ENCODE measurements at regions not wholly inside any gene's neighbourhood (a gene's known extent, or its start where the extent isn't known, plus 50 kb on each side); places are given as distances from the start of the nearest gene placed in this dataset.

- Histone ChIP-seq H3K4me1 (ENCODE audit: insufficient read depth, low read length) (no peaks in the 10 kb centered on the region), H3K79me2 (ENCODE audit: insufficient read depth, low read length) (no peaks in the 10 kb centered on the region), H3K4me3 (ENCODE audit: low read depth in 1 of 2, low read length in 2 of 2) (no peak overlapping the region), H3K27ac (ENCODE audit: low read length) (no peak overlapping the region), H3K36me3 (ENCODE audit: insufficient read depth, low read length) (no peaks in the 10 kb centered on the region), H2AFZ (ENCODE audit: low read depth, low read length) (no peak overlapping the region), H3K27me3 (ENCODE audit: insufficient read depth, low read length, poor library complexity) (no peaks in the 10 kb centered on the region), H3K4me2 (ENCODE audit: insufficient read depth, low read length) (no peak overlapping the region), H3K9ac (ENCODE audit: low read depth, low read length) (no peak overlapping the region), H4K20me1 (ENCODE audit: insufficient read depth, low read length) (no peaks in the 10 kb centered on the region), H3K9me3 (ENCODE audit: insufficient read depth, low read length, severe bottlenecking) (no peaks in the 10 kb centered on the region)
- DNase-seq, result no peak
- ATAC-seq (ENCODE audit: insufficient read depth, low read depth), result no peak
- TF ChIP-seq EZH2 (IDR thresholded peaks at IDR 0.05; ENCODE audit: borderline replicate concordance, low read depth, low read length, severe bottlenecking), result no peak
- TF ChIP-seq, protein P1, sequence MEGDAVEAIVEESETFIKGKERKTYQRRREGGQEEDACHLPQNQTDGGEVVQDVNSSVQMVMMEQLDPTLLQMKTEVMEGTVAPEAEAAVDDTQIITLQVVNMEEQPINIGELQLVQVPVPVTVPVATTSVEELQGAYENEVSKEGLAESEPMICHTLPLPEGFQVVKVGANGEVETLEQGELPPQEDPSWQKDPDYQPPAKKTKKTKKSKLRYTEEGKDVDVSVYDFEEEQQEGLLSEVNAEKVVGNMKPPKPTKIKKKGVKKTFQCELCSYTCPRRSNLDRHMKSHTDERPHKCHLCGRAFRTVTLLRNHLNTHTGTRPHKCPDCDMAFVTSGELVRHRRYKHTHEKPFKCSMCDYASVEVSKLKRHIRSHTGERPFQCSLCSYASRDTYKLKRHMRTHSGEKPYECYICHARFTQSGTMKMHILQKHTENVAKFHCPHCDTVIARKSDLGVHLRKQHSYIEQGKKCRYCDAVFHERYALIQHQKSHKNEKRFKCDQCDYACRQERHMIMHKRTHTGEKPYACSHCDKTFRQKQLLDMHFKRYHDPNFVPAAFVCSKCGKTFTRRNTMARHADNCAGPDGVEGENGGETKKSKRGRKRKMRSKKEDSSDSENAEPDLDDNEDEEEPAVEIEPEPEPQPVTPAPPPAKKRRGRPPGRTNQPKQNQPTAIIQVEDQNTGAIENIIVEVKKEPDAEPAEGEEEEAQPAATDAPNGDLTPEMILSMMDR (IDR thresholded peaks at IDR 0.05; ENCODE audit: borderline replicate concordance, extremely low read depth, low read length, poor library complexity, severe bottlenecking), result no peak
Observed at GRCh38 chr3:168424059-168424734, 328.5 kb upstream of the GOLIM4 start.

- no peaks in the 10 kb centered on the region for H4K20me1 ChIP-seq (ENCODE audit: insufficient read depth, low read length)
- no peaks in the 10 kb centered on the region for H3K4me1 ChIP-seq (ENCODE audit: insufficient read depth, low read length)
- no peak for ATAC-seq (ENCODE audit: insufficient read depth, low read depth)
Observed at GRCh38 chr3:168422843-168423242, 327.1 kb upstream of the GOLIM4 start.

DNA sequence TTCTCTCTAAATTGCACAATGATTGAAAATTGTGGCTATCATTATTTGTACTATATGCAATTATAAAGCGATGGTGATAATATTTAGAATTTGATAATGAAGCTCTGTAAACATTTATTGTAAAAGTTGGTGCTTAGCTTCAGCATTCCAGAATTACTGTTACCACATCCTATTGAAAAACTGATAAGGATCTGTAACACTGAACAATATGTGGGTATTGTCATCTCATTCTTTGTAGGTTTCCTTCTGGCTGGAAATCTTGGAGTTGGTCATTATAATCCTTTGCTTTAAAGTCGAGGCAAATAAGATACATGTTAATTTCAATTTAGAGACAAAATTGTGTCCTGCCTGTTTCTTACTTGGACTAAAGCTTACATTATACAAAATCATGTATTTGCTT lies 323.4 kb upstream of the GOLIM4 start:
- H4K20me1 ChIP-seq (ENCODE audit: insufficient read depth, low read length), result no peaks in the 10 kb centered on the region
- H3K4me3 ChIP-seq (ENCODE audit: low read depth in 1 of 2, low read length in 2 of 2), result no peak overlapping the region
- no peak for ATAC-seq (ENCODE audit: insufficient read depth, low read depth)
- H3K9me3 ChIP-seq (ENCODE audit: insufficient read depth, low read length, severe bottlenecking), result no peaks in the 10 kb centered on the region
- no peaks in the 10 kb centered on the region for H3K27me3 ChIP-seq (ENCODE audit: insufficient read depth, low read length, poor library complexity)
- H3K36me3 ChIP-seq (ENCODE audit: insufficient read depth, low read length), result no peaks in the 10 kb centered on the region
- no peak overlapping the region for H3K4me2 ChIP-seq (ENCODE audit: insufficient read depth, low read length)
- no peak overlapping the region for H2AFZ ChIP-seq (ENCODE audit: low read depth, low read length)
- DNase-seq, result no peak
- no peaks in the 10 kb centered on the region for H3K4me1 ChIP-seq (ENCODE audit: insufficient read depth, low read length)
- TF ChIP-seq, protein P1 (IDR thresholded peaks at IDR 0.05; ENCODE audit: borderline replicate concordance, extremely low read depth, low read length, poor library complexity, severe bottlenecking), result no peak
- no peaks in the 10 kb centered on the region for H3K79me2 ChIP-seq (ENCODE audit: insufficient read depth, low read length)
- no peak overlapping the region for H3K27ac ChIP-seq (ENCODE audit: low read length)
- no peak overlapping the region for H3K9ac ChIP-seq (ENCODE audit: low read depth, low read length)

More at GRCh38 chr3:168422843-168423242, 327.1 kb upstream of the GOLIM4 start:
- no peak for DNase-seq
- H3K9me3 ChIP-seq (ENCODE audit: insufficient read depth, low read length, severe bottlenecking), result no peaks in the 10 kb centered on the region
- no peaks in the 10 kb centered on the region for H3K79me2 ChIP-seq (ENCODE audit: insufficient read depth, low read length)
- no peak overlapping the region for H3K9ac ChIP-seq (ENCODE audit: low read depth, low read length)
- H3K4me2 ChIP-seq (ENCODE audit: insufficient read depth, low read length), result no peak overlapping the region
- H2AFZ ChIP-seq (ENCODE audit: low read depth, low read length), result no peak overlapping the region
- H3K27me3 ChIP-seq (ENCODE audit: insufficient read depth, low read length, poor library complexity), result no peaks in the 10 kb centered on the region
- TF ChIP-seq EZH2 (IDR thresholded peaks at IDR 0.05; ENCODE audit: borderline replicate concordance, low read depth, low read length, severe bottlenecking), result no peak
- TF ChIP-seq, protein P1 (IDR thresholded peaks at IDR 0.05; ENCODE audit: borderline replicate concordance, extremely low read depth, low read length, poor library complexity, severe bottlenecking), result no peak
- H3K27ac ChIP-seq (ENCODE audit: low read length), result no peak overlapping the region
- H3K36me3 ChIP-seq (ENCODE audit: insufficient read depth, low read length), result no peaks in the 10 kb centered on the region
- H3K4me3 ChIP-seq (ENCODE audit: low read depth in 1 of 2, low read length in 2 of 2), result no peak overlapping the region
